ENCODE measurements at regions not wholly inside any gene's neighbourhood (a gene's known extent, or its start where the extent isn't known, plus 50 kb on each side); places are given as distances from the start of the nearest gene placed in this dataset.
"Not testable (repeated sequence)": the region's sequence is repeated elsewhere in the genome, so short reads cannot be mapped to it uniquely, and the experiment has no call there.

GRCh38 chr2:131584380-131584779 lies 56.7 kb downstream of the CCDC74A start:
- no peak overlapping the region for H3K4me3 ChIP-seq (ENCODE audit: low read depth, low read length)

DNA sequence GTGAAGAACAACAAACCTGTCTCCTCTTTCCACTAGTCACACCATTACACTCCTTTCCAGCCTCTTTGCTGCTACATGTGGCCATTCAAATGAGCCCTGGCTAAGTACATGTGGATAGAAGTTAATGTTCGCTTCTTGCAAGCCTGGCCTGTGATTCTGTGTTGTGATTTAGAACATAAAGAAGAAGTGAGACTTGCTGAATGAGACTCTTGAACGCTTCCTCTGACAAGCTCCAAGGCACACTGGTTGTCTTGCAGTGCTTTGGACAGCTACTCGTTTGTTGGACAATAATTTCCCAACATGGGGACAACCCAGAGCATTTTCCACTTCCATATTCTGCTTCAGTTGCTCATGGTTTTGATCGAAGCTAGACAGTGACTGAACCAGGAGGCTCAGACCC lies 57.3 kb downstream of the CCDC74A start:
- no peak overlapping the region for H3K4me3 ChIP-seq (ENCODE audit: low read depth, low read length)

- no peak overlapping the region for H3K4me3 ChIP-seq (ENCODE audit: low read depth, low read length)
Observed at GRCh38 chr2:131588152-131588873, 60.6 kb downstream of the CCDC74A start.

- H3K4me3 ChIP-seq (ENCODE audit: low read depth, low read length) = not testable (repeated sequence)
Observed at GRCh38 chr2:131589126-131589525, 61.4 kb downstream of the CCDC74A start.

- H3K4me3 ChIP-seq (ENCODE audit: low read depth, low read length) = no peak overlapping the region
Observed at GRCh38 chr2:131590366-131590765, 62.7 kb downstream of the CCDC74A start.

- H3K4me3 ChIP-seq (ENCODE audit: low read depth, low read length) = no peak overlapping the region
Observed at GRCh38 chr2:131590896-131591295, 63.2 kb downstream of the CCDC74A start.

DNA sequence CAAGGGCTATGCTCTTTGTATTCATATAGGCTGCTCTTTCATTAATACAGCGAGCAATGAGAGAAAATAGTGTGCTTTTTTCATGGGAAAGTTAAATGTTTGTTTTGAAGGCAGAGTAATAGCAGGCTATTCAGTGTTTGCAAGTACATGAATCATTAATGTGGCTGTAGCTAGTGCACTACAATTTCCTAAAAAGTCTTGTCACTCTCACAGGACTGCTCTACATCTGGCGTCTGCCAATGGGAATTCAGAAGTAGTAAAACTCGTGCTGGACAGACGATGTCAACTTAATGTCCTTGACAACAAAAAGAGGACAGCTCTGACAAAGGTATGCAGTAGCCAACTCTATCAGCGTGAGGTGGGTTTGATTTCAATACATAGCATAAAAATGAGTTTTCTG lies 68.9 kb downstream of the CCDC74A start:
- not testable (repeated sequence) for H3K4me3 ChIP-seq (ENCODE audit: low read depth, low read length)

DNA sequence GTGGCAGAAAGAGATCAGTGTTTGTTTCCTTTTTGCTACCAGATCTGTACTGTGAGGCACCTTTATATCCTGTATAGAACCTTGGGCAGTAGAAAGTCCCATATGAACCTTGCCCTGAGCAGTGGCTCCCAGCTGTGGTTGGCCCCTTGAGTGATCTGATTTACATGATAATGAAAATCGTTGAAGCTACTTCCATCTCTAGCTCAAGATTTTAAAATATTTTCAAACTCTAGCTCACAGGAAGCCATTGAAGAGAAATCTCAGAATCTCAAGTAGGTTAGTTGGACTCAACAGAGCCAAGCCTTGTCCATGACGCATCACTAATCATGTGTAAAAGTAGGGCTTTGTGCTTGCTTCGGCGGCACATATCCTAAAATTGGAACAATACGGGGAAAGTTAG lies 74.8 kb downstream of the CCDC74A start:
- H3K4me3 ChIP-seq (ENCODE audit: low read depth, low read length) = not testable (repeated sequence)

DNA sequence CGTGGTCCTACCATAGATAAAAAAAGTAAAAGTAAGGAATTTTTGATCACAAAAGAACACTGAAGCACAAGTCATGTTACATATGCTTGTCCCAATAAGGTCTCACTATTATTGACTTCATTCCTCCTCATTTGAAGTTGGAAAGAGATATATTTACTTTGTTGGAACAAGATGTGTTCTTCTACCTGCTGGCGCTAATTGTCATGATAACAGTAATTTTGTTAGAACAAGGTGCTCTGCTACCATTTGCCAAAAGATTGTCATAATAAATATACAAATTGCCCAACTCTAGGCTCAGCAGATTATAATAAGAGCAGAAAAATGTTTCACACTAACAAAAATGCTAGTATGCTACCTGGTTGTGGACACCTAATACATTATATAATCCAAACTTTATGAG lies 77.0 kb downstream of the CCDC74A start:
- H3K4me3 ChIP-seq (ENCODE audit: low read depth, low read length) = not testable (repeated sequence)

DNA sequence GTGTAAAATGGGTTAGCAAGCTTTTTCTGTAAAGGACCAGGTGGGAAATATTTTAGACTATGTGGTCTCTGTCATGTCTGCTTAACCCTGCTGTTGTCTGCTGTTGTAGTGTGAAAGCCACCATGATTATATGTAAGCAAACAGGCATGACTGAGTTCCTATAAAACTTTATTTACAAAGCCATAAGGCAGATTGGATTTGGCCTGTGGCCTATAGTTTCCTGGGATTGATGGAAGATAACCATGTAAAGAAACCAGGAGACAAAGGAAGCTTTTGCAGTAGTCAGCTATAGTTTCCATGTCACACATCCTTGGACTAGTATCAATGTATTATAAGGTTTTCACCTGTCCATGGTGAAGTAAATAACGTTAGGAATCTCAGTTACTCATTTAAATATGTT lies 78.7 kb downstream of the CCDC74A start:
- not testable (repeated sequence) for H3K4me3 ChIP-seq (ENCODE audit: low read depth, low read length)

GRCh38 chr2:131607056-131607455 lies 79.4 kb downstream of the CCDC74A start:
- H3K4me3 ChIP-seq (ENCODE audit: low read depth, low read length) = not testable (repeated sequence)

DNA sequence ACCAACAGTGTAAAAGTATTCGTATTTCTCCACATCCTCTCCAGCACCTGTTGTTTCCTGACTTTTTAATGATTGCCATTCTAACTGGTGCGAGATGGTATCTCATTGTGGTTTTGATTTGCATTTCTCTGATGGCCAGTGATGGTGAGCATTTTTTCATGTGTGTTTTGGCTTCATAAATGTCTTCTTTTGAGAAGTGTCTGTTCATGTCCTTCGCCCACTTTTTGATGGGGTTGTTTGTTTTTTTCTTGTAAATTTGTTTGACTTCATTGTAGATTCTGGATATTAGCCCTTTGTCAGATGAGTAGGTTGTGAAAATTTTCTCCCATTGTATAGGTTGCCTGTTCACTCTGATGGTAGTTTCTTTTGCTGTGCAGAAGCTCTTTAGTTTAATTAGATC lies 86.9 kb downstream of the CCDC74A start:
- H3K4me3 ChIP-seq (ENCODE audit: low read depth, low read length) = not testable (repeated sequence)

DNA sequence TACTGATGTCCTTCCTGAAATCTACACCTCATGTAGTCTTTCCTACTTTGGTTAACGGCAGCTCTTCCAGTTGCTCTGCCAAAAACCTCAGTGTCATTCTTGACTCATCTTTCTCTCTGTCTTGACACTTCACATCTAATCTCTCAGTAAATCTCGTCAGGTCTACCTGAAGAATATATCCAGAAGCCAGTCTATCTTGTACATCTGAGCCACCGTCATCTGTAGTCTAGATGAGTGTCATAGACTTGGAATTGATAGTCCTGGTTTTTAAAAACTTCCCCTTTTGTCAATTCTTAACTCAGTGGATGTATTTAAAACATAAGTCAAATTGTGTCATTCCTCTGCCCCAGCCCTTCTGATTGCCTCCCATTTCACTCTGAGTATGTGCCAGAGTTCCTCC lies 90.6 kb downstream of the CCDC74A start:
- H3K4me3 ChIP-seq (ENCODE audit: low read depth, low read length) = not testable (repeated sequence)

DNA sequence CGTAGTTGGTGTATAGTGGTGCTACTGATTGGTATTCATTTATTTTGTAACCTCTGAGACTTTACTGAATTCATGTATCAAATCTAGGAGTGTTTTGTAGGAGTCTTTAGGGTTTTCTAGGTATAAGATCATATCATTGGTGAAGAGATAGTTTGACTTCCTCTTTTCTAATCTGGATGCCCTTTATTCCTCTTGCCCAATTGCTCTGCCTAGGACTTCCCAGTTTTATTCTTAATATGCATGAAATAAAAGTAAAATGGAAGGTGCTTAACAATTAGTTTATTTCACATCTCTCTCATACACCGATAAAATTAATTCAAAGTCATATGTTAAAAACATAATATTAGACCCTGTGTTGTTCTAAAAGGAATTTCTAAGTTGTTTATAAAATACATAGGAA lies 95.2 kb downstream of the CCDC74A start:
- not testable (repeated sequence) for H3K4me3 ChIP-seq (ENCODE audit: low read depth, low read length)

DNA sequence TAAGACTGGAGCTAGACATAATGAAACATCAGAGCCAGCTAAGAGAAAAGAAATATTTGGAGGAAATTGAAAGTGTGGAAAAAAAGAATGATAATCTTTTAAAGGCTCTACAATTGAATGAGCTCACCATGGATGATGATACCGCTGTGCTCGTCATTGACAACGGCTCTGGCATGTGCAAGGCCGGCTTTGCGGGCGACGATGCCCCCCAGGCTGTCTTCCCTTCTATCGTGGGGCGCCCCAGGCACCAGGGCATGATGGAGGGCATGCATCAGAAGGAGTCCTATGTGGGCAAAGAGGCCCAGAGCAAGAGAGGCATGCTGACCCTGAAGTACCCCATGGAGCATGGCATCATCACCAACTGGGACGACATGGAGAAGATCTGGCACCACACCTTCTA lies 98.3 kb downstream of the CCDC74A start:
- not testable (repeated sequence) for H3K4me3 ChIP-seq (ENCODE audit: low read depth, low read length)

DNA sequence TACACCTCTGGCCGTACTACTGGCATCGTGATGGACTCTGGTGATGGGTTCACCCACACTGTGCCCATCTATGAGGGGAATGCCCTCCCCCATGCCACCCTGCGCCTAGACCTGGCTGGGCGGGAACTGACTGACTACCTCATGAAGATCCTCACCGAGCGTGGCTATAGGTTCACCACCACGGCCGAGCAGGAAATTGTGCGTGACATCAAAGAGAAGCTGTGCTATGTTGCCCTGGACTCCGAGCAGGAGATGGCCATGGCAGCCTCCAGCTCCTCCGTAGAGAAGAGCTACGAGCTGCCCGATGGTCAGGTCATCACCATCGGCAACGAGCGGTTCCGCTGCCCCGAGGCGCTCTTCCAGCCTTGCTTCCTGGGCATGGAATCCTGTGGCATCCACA lies 98.9 kb downstream of the CCDC74A start:
- not testable (repeated sequence) for H3K4me3 ChIP-seq (ENCODE audit: low read depth, low read length)

DNA sequence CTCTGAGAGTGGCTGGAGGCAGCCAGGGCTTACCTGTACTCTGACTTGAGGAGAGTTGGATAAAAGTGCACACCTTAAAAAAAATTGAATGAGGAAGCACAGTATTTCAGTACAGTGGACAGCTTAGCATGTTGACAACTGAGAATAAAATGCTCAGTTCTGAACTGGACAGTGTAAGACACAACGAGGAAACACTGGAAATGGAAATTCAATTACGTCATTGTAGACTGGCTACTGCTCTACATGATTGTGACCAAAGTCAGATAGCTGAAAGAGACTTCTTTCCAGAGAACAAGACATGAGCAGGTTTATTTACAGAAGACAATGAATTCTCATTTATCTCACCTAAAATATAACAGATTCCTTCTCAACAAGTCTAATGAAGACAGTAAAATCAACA lies 100.1 kb downstream of the CCDC74A start:
- not testable (repeated sequence) for H3K4me3 ChIP-seq (ENCODE audit: low read depth, low read length)

DNA sequence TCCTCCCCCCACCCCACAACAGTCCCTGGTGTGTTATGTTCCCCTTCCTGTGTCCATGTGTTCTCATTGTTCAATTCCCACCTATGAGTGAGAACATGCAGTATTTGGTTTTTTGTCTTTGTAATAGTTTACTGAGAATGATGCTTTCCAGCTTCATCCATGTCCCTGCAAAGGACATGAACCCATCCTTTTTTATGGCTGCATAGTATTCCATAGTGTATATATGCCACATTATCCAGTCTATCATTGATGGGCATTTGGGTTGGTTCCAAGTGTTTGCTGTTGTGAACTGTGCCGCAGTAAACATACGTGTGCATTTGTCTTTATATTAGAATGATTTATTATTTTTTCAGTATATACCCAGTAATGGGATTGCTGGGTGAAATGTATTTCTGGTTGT lies 104.0 kb downstream of the CCDC74A start:
- not testable (repeated sequence) for H3K4me3 ChIP-seq (ENCODE audit: low read depth, low read length)

DNA sequence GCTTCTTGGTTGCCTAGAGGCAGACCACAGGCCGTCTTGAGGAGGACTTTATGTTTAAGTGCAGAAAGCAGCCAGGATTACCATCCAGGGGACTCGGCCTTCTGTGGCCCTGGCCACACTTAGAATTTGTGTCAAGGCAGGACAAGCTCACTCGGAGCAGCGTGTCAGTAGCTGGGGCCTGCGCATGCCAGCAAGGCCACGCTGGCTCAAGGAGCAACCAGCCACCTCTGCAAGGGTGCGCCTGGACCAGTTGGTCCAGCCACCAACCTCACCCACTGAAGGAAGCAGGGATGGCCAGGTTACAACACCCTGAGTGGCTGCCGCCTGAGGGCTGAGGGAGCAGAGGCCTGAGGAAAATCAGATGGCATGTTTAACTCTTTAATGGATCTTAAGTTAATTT lies 105.7 kb downstream of the CCDC74A start:
- not testable (repeated sequence) for H3K4me3 ChIP-seq (ENCODE audit: low read depth, low read length)

GRCh38 chr2:131633827-131634695 lies 106.4 kb downstream of the CCDC74A start:
- not testable (repeated sequence) for H3K4me3 ChIP-seq (ENCODE audit: low read depth, low read length)

GRCh38 chr2:131635611-131636010 lies 107.9 kb downstream of the CCDC74A start:
- H3K4me3 ChIP-seq (ENCODE audit: low read depth, low read length) = no peak overlapping the region

- not testable (repeated sequence) for H3K4me3 ChIP-seq (ENCODE audit: low read depth, low read length)
Observed at GRCh38 chr2:131636704-131637308, 109.1 kb downstream of the CCDC74A start.

Measured in iPS-11a (cell line).